Mucosa of descending colon (tissue), 3 donors: ENCODE measurements at regions not wholly inside any gene's neighbourhood (a gene's known extent, or its start where the extent isn't known, plus 50 kb on each side); places are given as distances from the start of the nearest gene placed in this dataset.

Experiments used
- ATAC-seq: fragments of 200-7000 bp; cut with Tn5 transposase; one replicate; pipeline ENCODE4 v1.9.1; 2020; ENCODE audit warnings: mild to moderate bottlenecking, moderate library complexity
- DNase-seq, 3 donors: peaks; one replicate each; pipeline ENCODE4 v3.0.0-alpha.2; 2020
- H3K36me3 ChIP-seq: fragments of 200-600 bp; one replicate; pipeline ENCODE4 v1.8.0; 2021; ENCODE audit warnings: low read depth, mild to moderate bottlenecking
- H3K4me1 ChIP-seq: fragments of 200-600 bp; one replicate; pipeline ENCODE4 v1.8.0; 2021; ENCODE audit warnings: low read depth, mild to moderate bottlenecking
- H3K4me3 ChIP-seq: fragments of 200-600 bp; one replicate; pipeline ENCODE4 v1.8.0; 2021; ENCODE audit warnings: mild to moderate bottlenecking
- H3K9me3 ChIP-seq: fragments of 200-600 bp; one replicate; pipeline ENCODE4 v1.8.0; 2021; ENCODE audit warnings: mild to moderate bottlenecking
- CTCF ChIP-seq: fragments of 200-600 bp; IDR thresholded peaks from one replicate; pipeline ENCODE4 v1.8.0; 2022; ENCODE audit warnings: antibody characterized with exemption, mild to moderate bottlenecking
- intact Hi-C, 2 donors: fragments of 100-400 bp; cut with DNase I in 1 of 2; cut with micrococcal nuclease in 1 of 2; formaldehyde crosslinking; loops; one replicate each; pipeline versions ENCODE4 v1.11.0 to v1.11.1; 2022; cut with DNase I, micrococcal nuclease
- donor health status: DM: no; HTN: no; CAD: no; lungs with moderate emphysema.
- donor health status: DM: no; HTN: no; CAD: no.
- donor health status: DM: no; HTN: yes; CAD: no.

GRCh38 chr3:76442374-76442915 is 597.5 kb upstream of the ROBO2 start:
- Histone ChIP-seq H3K4me1 (no peaks in the 10 kb centered on the region), H3K4me3 (no peak overlapping the region), H3K9me3 (peaks cover 16% of the 10 kb centered on the region), H3K36me3 (no peaks in the 10 kb centered on the region)
- DNase-seq = no peak
- intact Hi-C loops = no loop called here
- no peak for ATAC-seq
- TF ChIP-seq CTCF = no peak

DNA sequence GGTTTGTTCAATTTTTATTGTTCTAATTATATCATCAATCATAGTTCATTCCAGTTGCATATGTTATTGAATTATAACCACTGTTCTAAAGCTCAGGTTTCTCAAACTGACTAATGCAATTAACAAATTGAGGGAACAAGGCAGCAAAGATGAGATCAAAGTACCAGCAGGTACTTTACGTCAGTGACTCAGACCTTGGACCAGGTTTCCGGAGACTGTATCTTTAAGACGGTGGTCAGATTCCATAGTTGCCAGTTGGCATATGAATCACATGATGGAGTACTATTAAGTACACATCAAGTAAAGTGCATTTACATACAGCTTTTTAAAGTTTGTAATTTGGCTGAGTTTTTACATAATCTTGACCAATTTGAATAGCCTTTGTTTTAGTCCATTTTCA is 583.6 kb upstream of the ROBO2 start:
- Histone ChIP-seq H3K4me1 (no peaks in the 10 kb centered on the region), H3K4me3 (no peak overlapping the region), H3K36me3 (no peaks in the 10 kb centered on the region), H3K9me3 (peaks cover 10% of the 10 kb centered on the region)
- intact Hi-C loops = no loop called here
- ATAC-seq (no peak), DNase-seq (no peak)
- no peak for TF ChIP-seq CTCF

DNA sequence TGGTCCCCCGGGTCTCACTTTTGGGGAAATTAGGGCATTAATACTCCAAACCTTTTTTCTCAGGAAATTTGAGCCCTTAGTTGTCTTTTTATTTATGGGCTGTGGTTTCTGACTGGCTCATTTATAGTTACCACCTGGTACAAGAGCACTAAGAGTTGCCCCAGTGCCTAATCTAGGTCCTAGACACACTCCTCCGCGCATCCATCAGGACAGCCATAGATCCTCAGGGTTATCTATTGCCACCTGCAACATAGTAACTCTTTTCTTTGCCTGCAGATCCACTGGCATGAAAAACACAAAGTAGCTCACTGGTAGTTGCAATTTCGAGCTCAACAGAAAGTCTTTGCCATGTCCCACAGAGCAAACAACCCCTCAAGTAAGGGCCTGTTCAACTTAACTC is 576.4 kb upstream of the ROBO2 start:
- DNase-seq = no peak
- intact Hi-C loops = no loop called here
- Histone ChIP-seq H3K36me3 (no peaks in the 10 kb centered on the region), H3K4me1 (no peaks in the 10 kb centered on the region), H3K9me3 (peaks cover 2% of the 10 kb centered on the region), H3K4me3 (no peak overlapping the region)
- no peak for TF ChIP-seq CTCF
- no peak for ATAC-seq

- Histone ChIP-seq H3K36me3 (no peaks in the 10 kb centered on the region), H3K4me3 (no peak overlapping the region), H3K4me1 (no peaks in the 10 kb centered on the region), H3K9me3 (peaks cover 6% of the 10 kb centered on the region)
- DNase-seq = no peak
- no peak for ATAC-seq
- intact Hi-C loops = no loop called here
- TF ChIP-seq CTCF = no peak
Measured at GRCh38 chr3:76470285-76470684, 569.6 kb upstream of the ROBO2 start.

DNA sequence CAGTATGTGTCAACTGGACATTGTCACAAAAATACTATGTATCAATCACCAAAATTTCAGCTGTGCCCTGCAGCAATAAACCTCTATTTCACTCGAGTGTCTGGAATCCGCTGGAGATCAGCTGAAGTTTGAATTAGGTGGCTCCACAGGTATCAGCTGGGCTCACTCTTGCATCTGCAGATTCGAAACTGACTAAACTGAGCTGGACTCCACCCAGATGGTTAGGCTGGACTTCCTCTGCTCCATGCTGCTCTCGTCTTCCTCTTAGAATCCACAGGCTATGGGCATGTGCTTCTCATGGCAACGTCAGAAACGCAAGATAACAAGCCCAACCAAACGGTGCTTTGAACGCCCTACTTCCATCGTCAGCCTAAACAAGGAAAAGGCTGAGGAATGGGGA is 565.3 kb upstream of the ROBO2 start:
- intact Hi-C loops = no loop called here

More for the DNA sequence above, 565.3 kb upstream of the ROBO2 start:
- Histone ChIP-seq H3K9me3 (peaks cover 6% of the 10 kb centered on the region), H3K4me3 (no peak overlapping the region), H3K4me1 (no peaks in the 10 kb centered on the region), H3K36me3 (no peaks in the 10 kb centered on the region)
- ATAC-seq = no peak
- no peak for DNase-seq
- no peak for TF ChIP-seq CTCF
